ENCODE measurements at regions not wholly inside any gene's neighbourhood (a gene's known extent, or its start where the extent isn't known, plus 50 kb on each side); places are given as distances from the start of the nearest gene placed in this dataset.
A peak's percentile ranks its signal among the peaks of the same experiment; 100 is the strongest.
"Not testable (repeated sequence)": the region's sequence is repeated elsewhere in the genome, so short reads cannot be mapped to it uniquely, and the experiment has no call there.

GRCh38 chr7:51467384-51468017 is 150.9 kb upstream of the COBL start:
- no peak for DNase-seq

GRCh38 chr7:51459809-51460208 is 143.2 kb upstream of the COBL start:
- no peak for DNase-seq

- DNase-seq: no peak
Measured at GRCh38 chr7:51458693-51459092, 142.1 kb upstream of the COBL start.

GRCh38 chr7:51457079-51457478 is 140.5 kb upstream of the COBL start:
- no peak for DNase-seq

- DNase-seq: peak; percentile 20
Measured at GRCh38 chr7:51456431-51457060, 139.9 kb upstream of the COBL start.

GRCh38 chr7:51455948-51456347 is 139.3 kb upstream of the COBL start:
- peak; percentile 54 for DNase-seq

- no peak for DNase-seq
Measured at GRCh38 chr7:51455513-51455912, 138.9 kb upstream of the COBL start.

GRCh38 chr7:51455086-51455485 is 138.5 kb upstream of the COBL start:
- no peak for DNase-seq

- no peak for DNase-seq
Measured at GRCh38 chr7:51452694-51453093, 136.1 kb upstream of the COBL start.

- DNase-seq: no peak
Measured at GRCh38 chr7:51451751-51452476, 135.3 kb upstream of the COBL start.

GRCh38 chr7:51450541-51450940 is 133.9 kb upstream of the COBL start:
- no peak for DNase-seq

GRCh38 chr7:51446785-51447184 is 130.2 kb upstream of the COBL start:
- DNase-seq: no peak

- DNase-seq: no peak
Measured at GRCh38 chr7:51446356-51446755, 129.7 kb upstream of the COBL start.

GRCh38 chr7:51444936-51445335 is 128.3 kb upstream of the COBL start:
- DNase-seq: no peak

- DNase-seq: peak; percentile 12
Measured at GRCh38 chr7:51430480-51431086, 114.0 kb upstream of the COBL start.

- peak; percentile 8 for DNase-seq
Measured at GRCh38 chr7:51428217-51428887, 111.7 kb upstream of the COBL start.

- no peak for DNase-seq
Measured at GRCh38 chr7:51426163-51426562, 109.6 kb upstream of the COBL start.

GRCh38 chr7:51409934-51410333 is 93.3 kb upstream of the COBL start:
- DNase-seq: not testable (repeated sequence)

- not testable (repeated sequence) for DNase-seq
Measured at GRCh38 chr7:51397608-51398007, 81.0 kb upstream of the COBL start.

- not testable (repeated sequence) for DNase-seq
Measured at GRCh38 chr7:51393003-51393402, 76.4 kb upstream of the COBL start.

GRCh38 chr7:51389952-51390351 is 73.3 kb upstream of the COBL start:
- DNase-seq: not testable (repeated sequence)

GRCh38 chr7:51389216-51389812 is 72.7 kb upstream of the COBL start:
- DNase-seq: not testable (repeated sequence)

GRCh38 chr7:51388241-51388640 is 71.6 kb upstream of the COBL start:
- DNase-seq: not testable (repeated sequence)
